ENCODE measurements at regions not wholly inside any gene's neighbourhood (a gene's known extent, or its start where the extent isn't known, plus 50 kb on each side); places are given as distances from the start of the nearest gene placed in this dataset.

DNA sequence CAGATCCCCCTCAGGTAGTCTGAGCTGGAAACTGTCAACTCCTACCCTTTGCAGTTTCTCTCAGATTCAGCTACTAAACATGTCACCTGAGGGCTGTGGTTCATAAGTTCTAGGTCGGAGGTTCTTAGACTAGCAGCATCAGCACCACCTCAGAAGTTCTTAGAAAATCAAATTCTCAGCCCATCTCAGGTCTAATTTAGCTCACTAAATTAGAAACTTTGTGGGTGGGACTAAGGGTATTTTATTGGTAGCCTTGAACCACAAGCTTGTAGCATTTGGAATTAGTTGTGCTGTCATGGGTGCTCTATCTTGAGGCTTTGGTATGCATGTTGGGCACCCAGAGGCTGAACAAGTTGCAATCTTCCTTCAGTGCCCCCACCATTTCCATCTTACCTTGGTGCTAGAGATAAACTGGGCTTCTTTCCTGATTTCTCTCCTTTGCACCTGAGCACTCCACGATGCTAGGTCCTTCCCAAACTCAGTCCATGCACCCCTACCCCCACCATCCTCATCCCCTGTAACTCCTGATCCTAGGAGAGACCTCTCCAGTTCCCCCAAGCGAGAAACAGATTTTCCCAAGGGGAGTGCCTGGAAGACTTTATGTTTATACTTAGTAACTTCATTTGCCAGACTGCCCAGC, 54.2 kb downstream of the S1PR1 start:
- DNase-seq: no peak
- Histone ChIP-seq H3K4me1 (no peaks in the 10 kb centered on the region), H3K27me3 (no peaks in the 10 kb centered on the region), H3K4me3 (replicated peaks in 1 of 3) (no peak overlapping the region), H3K36me3 (no peaks in the 10 kb centered on the region), H3K27ac (no peak overlapping the region), H3K9me3 (no peaks in the 10 kb centered on the region)
- intact Hi-C loops (cut with DNase I): no loop called here
- TF ChIP-seq, protein P1, sequence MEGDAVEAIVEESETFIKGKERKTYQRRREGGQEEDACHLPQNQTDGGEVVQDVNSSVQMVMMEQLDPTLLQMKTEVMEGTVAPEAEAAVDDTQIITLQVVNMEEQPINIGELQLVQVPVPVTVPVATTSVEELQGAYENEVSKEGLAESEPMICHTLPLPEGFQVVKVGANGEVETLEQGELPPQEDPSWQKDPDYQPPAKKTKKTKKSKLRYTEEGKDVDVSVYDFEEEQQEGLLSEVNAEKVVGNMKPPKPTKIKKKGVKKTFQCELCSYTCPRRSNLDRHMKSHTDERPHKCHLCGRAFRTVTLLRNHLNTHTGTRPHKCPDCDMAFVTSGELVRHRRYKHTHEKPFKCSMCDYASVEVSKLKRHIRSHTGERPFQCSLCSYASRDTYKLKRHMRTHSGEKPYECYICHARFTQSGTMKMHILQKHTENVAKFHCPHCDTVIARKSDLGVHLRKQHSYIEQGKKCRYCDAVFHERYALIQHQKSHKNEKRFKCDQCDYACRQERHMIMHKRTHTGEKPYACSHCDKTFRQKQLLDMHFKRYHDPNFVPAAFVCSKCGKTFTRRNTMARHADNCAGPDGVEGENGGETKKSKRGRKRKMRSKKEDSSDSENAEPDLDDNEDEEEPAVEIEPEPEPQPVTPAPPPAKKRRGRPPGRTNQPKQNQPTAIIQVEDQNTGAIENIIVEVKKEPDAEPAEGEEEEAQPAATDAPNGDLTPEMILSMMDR (IDR thresholded peaks at IDR 0.05): no peak
- TF ChIP-seq POLR2A (IDR thresholded peaks at IDR 0.05): no peak
- 61 to 65% methylated on average over 3 of the region's 3 CpGs for WGBS, 2 donors

DNA sequence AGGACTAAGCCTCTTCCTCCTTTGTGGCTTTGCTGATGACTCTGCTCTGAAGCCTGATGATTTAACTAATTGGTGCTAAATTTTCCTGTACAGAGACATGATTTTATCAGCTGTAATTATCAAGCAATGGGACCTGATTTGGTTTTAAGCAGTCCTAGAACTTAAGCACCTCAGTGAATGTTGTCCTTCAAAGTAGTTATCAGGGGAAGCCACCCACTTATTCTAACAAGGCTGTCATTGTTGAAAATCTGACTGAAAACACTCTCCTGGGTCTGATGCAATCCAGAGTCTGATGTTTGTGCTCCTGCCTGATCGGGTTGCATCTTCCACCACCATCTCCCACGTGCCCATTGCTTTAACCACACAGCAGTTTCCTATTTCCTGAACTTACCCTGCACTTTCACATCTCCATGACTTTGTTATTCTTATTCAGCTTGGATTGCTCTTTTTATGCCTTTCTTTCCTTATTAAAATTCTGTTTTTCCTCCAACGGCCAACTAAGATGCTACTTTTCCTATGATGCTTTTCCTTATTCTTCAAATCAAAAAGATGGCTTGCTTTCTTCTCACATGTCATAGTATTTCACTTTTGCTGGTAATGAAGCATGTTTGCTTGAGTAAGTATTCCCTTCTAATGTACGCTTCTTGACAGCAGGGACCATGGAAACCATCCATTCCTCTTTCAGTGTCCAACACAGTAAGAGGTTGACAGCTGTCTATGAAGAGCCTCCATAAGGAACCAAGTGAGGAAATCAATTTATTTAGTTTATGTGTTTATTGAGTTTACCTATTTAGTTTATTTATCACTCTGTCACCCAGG, 55.0 kb downstream of the S1PR1 start:
- Histone ChIP-seq H3K27me3 (no peaks in the 10 kb centered on the region), H3K4me3 (replicated peaks in 1 of 3) (no peak overlapping the region), H3K4me1 (no peaks in the 10 kb centered on the region), H3K36me3 (no peaks in the 10 kb centered on the region), H3K27ac (no peak overlapping the region), H3K9me3 (no peaks in the 10 kb centered on the region)
- intact Hi-C loops (cut with DNase I): no loop called here
- TF ChIP-seq, protein P1 (IDR thresholded peaks at IDR 0.05): no peak
- TF ChIP-seq POLR2A (IDR thresholded peaks at IDR 0.05): no peak
- DNase-seq: no peak
- 39% methylated on average over 4 of the region's 4 CpGs for WGBS, 2 donors

DNA sequence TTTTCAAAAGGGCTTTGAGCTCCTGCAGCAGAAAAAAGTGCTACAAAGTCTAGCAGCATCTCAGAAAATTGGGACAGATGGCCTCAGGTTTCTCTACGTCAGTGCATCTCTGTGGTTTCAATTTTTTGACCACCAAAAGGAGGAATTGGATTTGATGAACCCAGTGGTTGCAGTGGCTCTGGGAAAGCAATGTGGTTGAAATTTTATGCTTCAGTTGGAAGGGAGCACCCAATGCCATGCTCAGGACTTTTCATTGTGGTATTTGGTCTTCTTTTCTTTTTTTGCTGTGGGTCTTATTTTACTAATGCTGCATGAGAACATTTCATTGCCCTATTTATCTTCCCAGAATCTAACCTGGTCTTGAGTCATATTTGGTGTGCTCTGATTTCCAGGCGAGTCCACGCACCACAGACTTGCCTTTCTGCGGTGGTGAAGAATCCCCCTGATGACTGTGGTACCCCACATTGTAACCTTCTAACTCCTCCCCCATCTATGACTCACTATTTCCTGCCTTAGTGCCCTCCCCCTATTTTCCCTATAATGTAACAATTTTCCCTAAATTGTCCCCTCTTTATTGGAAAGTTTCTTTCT, 56.7 kb downstream of the S1PR1 start:
- no peak overlapping the region for H3K27ac ChIP-seq
- 83 to 92% methylated on average over 4 of the region's 4 CpGs for WGBS, 2 donors
- H3K4me3 ChIP-seq (replicated peaks in 1 of 3): no peak overlapping the region
- H3K27me3 ChIP-seq: no peaks in the 10 kb centered on the region
- DNase-seq: no peak
- H3K4me1 ChIP-seq: no peaks in the 10 kb centered on the region
- TF ChIP-seq, protein P1 (IDR thresholded peaks at IDR 0.05): no peak
- TF ChIP-seq POLR2A (IDR thresholded peaks at IDR 0.05): no peak
- no peaks in the 10 kb centered on the region for H3K36me3 ChIP-seq
- no peaks in the 10 kb centered on the region for H3K9me3 ChIP-seq
- intact Hi-C loops (cut with DNase I): no loop called here

DNA sequence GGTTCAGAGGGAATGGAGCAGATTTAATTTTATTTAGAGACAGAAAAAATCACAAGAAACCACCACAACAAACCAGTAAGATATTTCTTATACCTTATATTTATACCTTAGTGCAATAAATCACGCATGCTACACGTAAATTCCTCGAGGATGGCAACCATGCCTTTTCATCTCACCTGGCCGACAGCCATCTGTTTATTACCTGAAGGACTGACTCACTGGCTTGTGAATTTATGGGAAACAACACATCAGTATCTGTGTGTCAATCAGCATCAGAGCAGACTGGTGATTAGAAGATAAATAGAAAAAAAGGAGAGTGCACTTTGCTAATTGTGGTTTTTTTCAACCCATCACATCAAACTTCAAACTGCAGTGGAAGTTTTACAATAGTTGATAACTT, 58.4 kb downstream of the S1PR1 start:
- 81 to 82% methylated on average over 4 of the region's 4 CpGs for WGBS, 2 donors
- Histone ChIP-seq H3K9me3 (no peaks in the 10 kb centered on the region), H3K4me3 (replicated peaks in 1 of 3) (no peak overlapping the region), H3K27me3 (no peaks in the 10 kb centered on the region), H3K4me1 (no peaks in the 10 kb centered on the region), H3K36me3 (no peaks in the 10 kb centered on the region), H3K27ac (no peak overlapping the region)
- TF ChIP-seq, protein P1 (IDR thresholded peaks at IDR 0.05): no peak
- no peak for TF ChIP-seq POLR2A (IDR thresholded peaks at IDR 0.05)
- DNase-seq: no peak
- intact Hi-C loops (cut with DNase I): no loop called here

DNA sequence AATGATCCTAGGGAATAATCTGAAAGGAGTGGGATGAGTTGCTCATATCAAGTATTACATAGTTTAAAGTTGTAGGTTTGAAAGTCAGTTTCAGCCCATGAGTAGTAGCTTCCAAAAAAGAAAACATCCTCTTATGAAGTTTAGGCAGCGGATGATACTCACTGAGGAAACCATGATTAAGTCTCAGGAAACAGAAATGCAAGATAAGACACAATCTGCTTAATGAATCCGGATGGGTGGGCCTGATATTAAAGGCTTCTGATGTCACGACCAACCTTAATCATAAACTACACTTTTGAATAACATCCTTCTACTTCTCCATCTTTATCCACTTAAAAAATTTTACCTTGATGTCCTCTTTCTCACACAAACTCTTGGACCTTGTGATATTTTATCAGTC, 61.8 kb downstream of the S1PR1 start:
- Histone ChIP-seq H3K9me3 (no peaks in the 10 kb centered on the region), H3K4me1 (no peaks in the 10 kb centered on the region), H3K36me3 (no peaks in the 10 kb centered on the region), H3K4me3 (replicated peaks in 1 of 3) (no peak overlapping the region), H3K27ac (no peak overlapping the region), H3K27me3 (no peaks in the 10 kb centered on the region)
- TF ChIP-seq, protein P1 (IDR thresholded peaks at IDR 0.05): no peak
- TF ChIP-seq POLR2A (IDR thresholded peaks at IDR 0.05): no peak
- 80 to 85% methylated on average over 3 of the region's 3 CpGs for WGBS, 2 donors
- no peak for DNase-seq
- intact Hi-C loops (cut with DNase I): no loop called here
